H9 (cell line): ENCODE measurements at regions not wholly inside any gene's neighbourhood (a gene's known extent, or its start where the extent isn't known, plus 50 kb on each side); places are given as distances from the start of the nearest gene placed in this dataset.

Experiments used
- DNase-seq: peaks from one replicate; pipeline ENCODE4 v3.0.0-alpha.2; 2017
- H2AFZ ChIP-seq: one replicate; pipeline ENCODE4 v1.6.1; 2013; ENCODE audit warnings: mild to moderate bottlenecking, low read length, control low read depth, moderate library complexity
- H2AK5ac ChIP-seq: 2 replicates; pipeline ENCODE4 v1.6.1; 2013; ENCODE audit warnings: low read length, control low read depth, mixed read lengths; ENCODE audit not compliant: insufficient read length
- H2BK120ac ChIP-seq: one replicate; pipeline ENCODE4 v1.6.1; 2013; ENCODE audit warnings: low read depth, mild to moderate bottlenecking, low read length, control low read depth, inconsistent platforms; ENCODE audit not compliant: poor library complexity, severe bottlenecking
- H2BK12ac ChIP-seq: 2 replicates; pipeline ENCODE4 v1.6.1; 2013; ENCODE audit warnings: low read length, control low read depth, mixed read lengths, low read depth; ENCODE audit not compliant: insufficient read length
- H2BK15ac ChIP-seq: 2 replicates; pipeline ENCODE4 v1.6.1; 2013; ENCODE audit warnings: low read depth, low read length, control low read depth
- H2BK20ac ChIP-seq: one replicate; pipeline ENCODE4 v1.6.1; 2013; ENCODE audit warnings: low read depth, mild to moderate bottlenecking, low read length, control low read depth, inconsistent platforms; ENCODE audit not compliant: poor library complexity, severe bottlenecking
- H2BK5ac ChIP-seq: 2 replicates; pipeline ENCODE4 v1.6.1; 2013; ENCODE audit warnings: low read length, control low read depth, mixed read lengths; ENCODE audit not compliant: insufficient read length
- H3K14ac ChIP-seq: 2 replicates; pipeline ENCODE4 v1.6.1; 2013; ENCODE audit warnings: low read length, control low read depth; ENCODE audit not compliant: insufficient read depth
- H3K18ac ChIP-seq: 2 replicates; pipeline ENCODE4 v1.6.1; 2013; ENCODE audit warnings: low read depth, mild to moderate bottlenecking, mixed read lengths, low read length, control low read depth; ENCODE audit not compliant: insufficient read length
- H3K23ac ChIP-seq: 2 replicates; pipeline ENCODE4 v1.6.1; 2013; ENCODE audit warnings: low read length, control low read depth, mixed read lengths, low read depth; ENCODE audit not compliant: insufficient read length
- H3K23me2 ChIP-seq: 2 replicates; pipeline ENCODE4 v1.6.1; 2013; ENCODE audit warnings: low read depth, mild to moderate bottlenecking, mixed read lengths, low read length, control low read depth; ENCODE audit not compliant: insufficient read length, poor library complexity, severe bottlenecking
- H3K27ac ChIP-seq: 2 replicates; pipeline ENCODE4 v1.5.1; 2013; ENCODE audit warnings: low read length, control low read depth, mixed read lengths, low read depth; ENCODE audit not compliant: insufficient read length
- H3K27me3 ChIP-seq: 2 replicates; pipeline ENCODE4 v1.6.1; 2013; ENCODE audit warnings: low read length, control low read depth, inconsistent platforms; ENCODE audit not compliant: insufficient read depth
- H3K4ac ChIP-seq: 2 replicates; pipeline ENCODE4 v1.6.1; 2013; ENCODE audit warnings: low read depth, mild to moderate bottlenecking, control low read depth, inconsistent platforms, low read length, moderate library complexity
- H3K4me1 ChIP-seq: 2 replicates; pipeline ENCODE4 v1.6.1; 2013; ENCODE audit warnings: low read length, control low read depth, inconsistent platforms; ENCODE audit not compliant: insufficient read depth
- H3K4me2 ChIP-seq: 2 replicates; pipeline ENCODE4 v1.6.1; 2013; ENCODE audit warnings: low read length, control low read depth, mixed read lengths; ENCODE audit not compliant: insufficient read length, insufficient read depth
- H3K56ac ChIP-seq: 2 replicates; pipeline ENCODE4 v1.6.1; 2013; ENCODE audit warnings: low read depth, mild to moderate bottlenecking, mixed read lengths, low read length, control low read depth; ENCODE audit not compliant: insufficient read length
- H3K79me1 ChIP-seq: 2 replicates; pipeline ENCODE4 v1.6.1; 2013; ENCODE audit warnings: low read depth, mild to moderate bottlenecking, moderate library complexity, low read length, control low read depth, inconsistent platforms; ENCODE audit not compliant: insufficient read depth, poor library complexity, severe bottlenecking
- H3K79me2 ChIP-seq: 2 replicates; pipeline ENCODE4 v1.6.1; 2013; ENCODE audit warnings: low read length, control low read depth, inconsistent platforms; ENCODE audit not compliant: insufficient read depth
- H3K9ac ChIP-seq: 2 replicates; pipeline ENCODE4 v1.6.1; 2013; ENCODE audit warnings: low read length, control low read depth, mixed read lengths; ENCODE audit not compliant: insufficient read length; ENCODE audit errors: extremely low read depth
- H3K9me3 ChIP-seq: one replicate; pipeline ENCODE4 v1.6.1; 2013; ENCODE audit warnings: low read depth, low read length, inconsistent platforms; ENCODE audit not compliant: control insufficient read depth
- H3T11ph ChIP-seq: one replicate; pipeline ENCODE4 v1.6.1; 2013; ENCODE audit warnings: mild to moderate bottlenecking, low read length, control low read depth, inconsistent platforms
- H4K20me1 ChIP-seq: one replicate; pipeline ENCODE4 v1.6.1; 2013; ENCODE audit not compliant: control insufficient read depth, insufficient read length, insufficient read depth
- H4K5ac ChIP-seq: 2 replicates; pipeline ENCODE4 v1.6.1; 2013; ENCODE audit warnings: low read depth, mild to moderate bottlenecking, mixed read lengths, low read length, control low read depth; ENCODE audit not compliant: insufficient read length
- H4K8ac ChIP-seq: replicated peaks from 2 replicates; pipeline ENCODE4 v1.6.1; 2013; ENCODE audit warnings: low read length, control low read depth, mixed read lengths, low read depth; ENCODE audit not compliant: insufficient read length
- H4K91ac ChIP-seq: 2 replicates; pipeline ENCODE4 v1.6.1; 2013; ENCODE audit warnings: low read depth, mild to moderate bottlenecking, moderate library complexity, mixed read lengths, low read length, control low read depth; ENCODE audit not compliant: insufficient read length
- H3K27ac Mint-ChIP-seq, 3 experiments: 2 replicates in 2 of 3; 3 replicates in 1 of 3; pipeline ENCODE4 v1.8.0; 2020 to 2021; ENCODE audit warnings: mixed read lengths in 3 of 3, mild to moderate bottlenecking in 1 of 3, moderate library complexity in 1 of 3
- H3K27me3 Mint-ChIP-seq: 2 replicates; pipeline ENCODE4 v1.8.0; 2021; ENCODE audit warnings: low read depth, mild to moderate bottlenecking, moderate library complexity, mixed read lengths
- H3K36me3 Mint-ChIP-seq, 3 experiments: 2 replicates in 2 of 3; 3 replicates in 1 of 3; pipeline ENCODE4 v1.8.0; 2020 to 2021; ENCODE audit warnings: low read depth in 3 of 3, mixed read lengths in 3 of 3; ENCODE audit not compliant: insufficient read depth in 1 of 3
- H3K4me1 Mint-ChIP-seq, 2 experiments: 2 replicates each; pipeline ENCODE4 v1.8.0; 2020; ENCODE audit warnings: mixed read lengths in 2 of 2
- H3K4me3 Mint-ChIP-seq, 2 experiments: 2 replicates in 1 of 2; 3 replicates in 1 of 2; pipeline ENCODE4 v1.8.0; 2020 to 2021; ENCODE audit warnings: mild to moderate bottlenecking in 2 of 2, mixed read lengths in 2 of 2, moderate library complexity in 1 of 2
- H3K9me3 Mint-ChIP-seq, 2 experiments: 2 replicates in 1 of 2; 3 replicates in 1 of 2; pipeline ENCODE4 v1.8.0; 2020; ENCODE audit warnings: mild to moderate bottlenecking in 2 of 2, mixed read lengths in 2 of 2, moderate library complexity in 1 of 2
- WGBS: extraction: QIAGEN DNeasy Blood & Tissue Kit; methylation state at CpG from one replicate; pipeline ENCODE4 v1.1.7; 2013; ENCODE audit warnings: missing lambda C conversion rate, low lambda C conversion rate, mixed read lengths; ENCODE audit not compliant: insufficient read length; ENCODE audit errors: extremely low coverage; 5-methylcytosine and 5-hydroxymethylcytosine counted together
- TF ChIP-seq, protein P1 (sequence below): fragments of 200-600 bp; sonication (generic); conservative IDR thresholded peaks from 3 replicates; pipeline ENCODE4 v1.8.0; 2021; ENCODE audit warnings: antibody characterized with exemption, mild to moderate bottlenecking

DNA sequence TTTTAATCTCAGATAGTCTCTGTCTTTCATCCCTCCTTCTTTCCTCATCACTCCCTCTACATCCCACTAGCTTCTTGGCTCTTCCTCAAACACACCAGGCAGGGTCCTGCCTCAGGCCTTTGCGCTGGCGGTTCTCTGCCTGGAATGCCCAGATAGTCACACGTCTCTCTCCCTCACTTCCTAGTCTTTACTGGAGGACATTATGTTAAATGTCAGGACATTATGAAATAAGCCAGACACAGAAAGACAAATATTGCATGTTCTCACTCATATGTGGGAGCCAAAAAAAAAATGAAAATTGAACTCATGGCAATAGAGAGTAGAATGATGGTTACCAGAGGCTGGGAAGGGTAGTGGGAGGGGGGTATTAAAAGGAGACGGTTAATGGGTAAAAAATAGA is 442.0 kb downstream of the MED13L start:
- no peak overlapping the region for H3K27ac Mint-ChIP-seq
- H3K27me3 ChIP-seq: no peaks in the 10 kb centered on the region
- H3K36me3 Mint-ChIP-seq: no peaks in the 10 kb centered on the region; a peak in 2 of 7 replicates
- TF ChIP-seq, protein P1, sequence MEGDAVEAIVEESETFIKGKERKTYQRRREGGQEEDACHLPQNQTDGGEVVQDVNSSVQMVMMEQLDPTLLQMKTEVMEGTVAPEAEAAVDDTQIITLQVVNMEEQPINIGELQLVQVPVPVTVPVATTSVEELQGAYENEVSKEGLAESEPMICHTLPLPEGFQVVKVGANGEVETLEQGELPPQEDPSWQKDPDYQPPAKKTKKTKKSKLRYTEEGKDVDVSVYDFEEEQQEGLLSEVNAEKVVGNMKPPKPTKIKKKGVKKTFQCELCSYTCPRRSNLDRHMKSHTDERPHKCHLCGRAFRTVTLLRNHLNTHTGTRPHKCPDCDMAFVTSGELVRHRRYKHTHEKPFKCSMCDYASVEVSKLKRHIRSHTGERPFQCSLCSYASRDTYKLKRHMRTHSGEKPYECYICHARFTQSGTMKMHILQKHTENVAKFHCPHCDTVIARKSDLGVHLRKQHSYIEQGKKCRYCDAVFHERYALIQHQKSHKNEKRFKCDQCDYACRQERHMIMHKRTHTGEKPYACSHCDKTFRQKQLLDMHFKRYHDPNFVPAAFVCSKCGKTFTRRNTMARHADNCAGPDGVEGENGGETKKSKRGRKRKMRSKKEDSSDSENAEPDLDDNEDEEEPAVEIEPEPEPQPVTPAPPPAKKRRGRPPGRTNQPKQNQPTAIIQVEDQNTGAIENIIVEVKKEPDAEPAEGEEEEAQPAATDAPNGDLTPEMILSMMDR: no peak
- no peak overlapping the region for H2BK12ac ChIP-seq
- H3K79me1 ChIP-seq: no peaks in the 10 kb centered on the region
- H2AFZ ChIP-seq: no peak overlapping the region
- H3K79me2 ChIP-seq: no peaks in the 10 kb centered on the region
- no peaks in the 10 kb centered on the region for H3K23me2 ChIP-seq
- H3K27ac ChIP-seq: no peak overlapping the region
- no peak overlapping the region for H2BK15ac ChIP-seq
- H3K4me2 ChIP-seq: no peak overlapping the region
- H3K14ac ChIP-seq: no peak overlapping the region
- no peak overlapping the region for H2AK5ac ChIP-seq
- no peak overlapping the region for H2BK5ac ChIP-seq
- no peaks in the 10 kb centered on the region; the same call in 1 of the 2 replicates for H3K27me3 Mint-ChIP-seq
- no peaks in the 10 kb centered on the region for H4K20me1 ChIP-seq
- H3K9me3 Mint-ChIP-seq: no peaks in the 10 kb centered on the region
- H3K9me3 ChIP-seq: no peaks in the 10 kb centered on the region
- H3K23ac ChIP-seq: no peak overlapping the region
- H3T11ph ChIP-seq: no peak overlapping the region
- no peak overlapping the region for H3K4me3 Mint-ChIP-seq
- H2BK120ac ChIP-seq: no peak overlapping the region
- H3K4me1 Mint-ChIP-seq: no peaks in the 10 kb centered on the region
- no peak overlapping the region for H3K4ac ChIP-seq
- WGBS: no CpG with 5 or more reads among the region's 4 CpGs
- H3K18ac ChIP-seq: no peak overlapping the region
- no peak overlapping the region for H4K5ac ChIP-seq
- no peaks in the 10 kb centered on the region for H3K4me1 ChIP-seq
- no peak for DNase-seq
- H2BK20ac ChIP-seq: no peak overlapping the region
- no peak overlapping the region for H3K56ac ChIP-seq
- H4K91ac ChIP-seq: no peak overlapping the region
- no peak overlapping the region for H4K8ac ChIP-seq
- H3K9ac ChIP-seq: no peak overlapping the region
